Activated CD4-positive, alpha-beta T cell treated with anti-CD3 and anti-CD28 coated beads, Interleukin-2, amount 50 U/mL, for 48 hours (primary cell): ENCODE measurements at regions not wholly inside any gene's neighbourhood (a gene's known extent, or its start where the extent isn't known, plus 50 kb on each side); places are given as distances from the start of the nearest gene placed in this dataset.

Experiments
- DNase-seq, 2 experiments: peaks; one replicate each; pipeline ENCODE4 v3.0.0-alpha.2; 2020

DNA sequence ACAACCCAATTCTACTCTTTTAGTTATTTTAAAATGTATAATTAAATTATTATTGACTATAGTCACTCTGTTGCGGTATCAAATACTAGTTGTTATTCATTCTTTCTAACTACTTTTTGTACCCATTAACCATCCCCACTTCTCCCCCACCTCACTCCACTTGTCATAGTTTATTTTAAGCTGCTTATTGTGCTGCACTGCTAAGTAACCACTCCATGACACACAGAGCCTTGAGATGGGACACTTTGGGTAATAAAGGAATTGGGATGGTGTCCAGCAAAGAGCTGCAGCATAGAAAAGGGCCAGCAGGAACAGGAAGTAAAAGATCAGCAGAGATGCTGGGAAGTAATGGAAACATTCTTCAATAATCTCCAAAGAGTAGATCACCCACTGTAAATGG, 123.0 kb downstream of the RPS29 start:
- no peak for DNase-seq

DNA sequence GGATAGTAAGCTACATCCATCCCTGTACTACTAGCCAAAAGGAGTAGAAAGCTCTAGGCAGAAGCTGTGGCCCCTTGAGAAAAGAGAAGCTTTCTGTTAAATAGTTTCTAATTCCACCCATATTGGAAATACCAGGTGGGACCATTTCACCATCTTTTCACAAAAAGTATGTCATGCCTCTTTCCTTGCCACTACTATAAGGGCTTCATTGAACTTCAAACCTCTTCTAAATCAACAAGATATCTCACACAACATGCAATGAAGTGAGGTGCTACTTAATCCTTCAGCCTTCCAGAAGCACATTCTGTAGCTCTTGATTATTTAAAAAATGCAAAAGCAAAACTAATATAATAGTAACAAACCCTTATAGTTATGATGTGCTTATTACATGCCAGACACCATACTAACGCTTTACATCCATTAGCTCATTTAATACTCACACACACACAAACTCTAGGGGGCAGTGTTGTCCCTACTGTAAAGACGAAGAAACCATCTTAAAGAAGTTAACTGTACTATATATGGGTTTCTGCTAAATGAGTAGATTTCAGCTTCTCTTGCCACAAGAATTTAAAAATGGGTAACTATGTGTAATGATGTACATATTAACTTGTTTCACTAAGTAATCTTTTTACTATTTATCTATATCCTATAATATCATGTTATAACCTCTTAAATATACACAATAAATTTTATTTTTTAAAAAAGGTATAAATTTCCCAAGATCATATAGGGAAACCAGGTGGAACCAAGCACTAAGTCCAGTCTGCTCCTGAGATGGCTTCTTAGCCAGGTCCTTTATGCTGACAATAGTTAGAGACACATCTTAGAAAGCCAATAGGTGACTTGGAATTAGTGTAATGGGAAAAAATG, 124.4 kb downstream of the RPS29 start:
- peak; percentile 21 to 56 for DNase-seq

DNA sequence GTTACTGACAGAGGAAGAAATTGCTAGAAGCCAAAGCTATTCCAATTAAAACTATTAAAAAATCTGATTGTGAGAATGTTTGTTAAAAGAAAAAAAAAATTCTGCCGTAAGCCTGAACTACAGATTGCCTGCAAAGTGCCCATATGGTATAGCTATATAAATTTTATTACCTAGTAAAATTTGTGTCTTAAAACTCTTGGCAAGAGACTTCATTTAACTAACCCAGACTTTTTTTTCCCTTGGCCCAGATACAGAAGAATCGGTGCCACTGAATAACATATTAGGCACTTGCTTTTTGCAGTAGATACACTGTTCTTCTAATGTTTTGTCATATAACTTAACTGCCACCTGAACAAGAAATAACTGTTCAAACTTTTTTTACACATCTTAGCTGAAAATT, 125.5 kb downstream of the RPS29 start:
- DNase-seq = no peak

DNA sequence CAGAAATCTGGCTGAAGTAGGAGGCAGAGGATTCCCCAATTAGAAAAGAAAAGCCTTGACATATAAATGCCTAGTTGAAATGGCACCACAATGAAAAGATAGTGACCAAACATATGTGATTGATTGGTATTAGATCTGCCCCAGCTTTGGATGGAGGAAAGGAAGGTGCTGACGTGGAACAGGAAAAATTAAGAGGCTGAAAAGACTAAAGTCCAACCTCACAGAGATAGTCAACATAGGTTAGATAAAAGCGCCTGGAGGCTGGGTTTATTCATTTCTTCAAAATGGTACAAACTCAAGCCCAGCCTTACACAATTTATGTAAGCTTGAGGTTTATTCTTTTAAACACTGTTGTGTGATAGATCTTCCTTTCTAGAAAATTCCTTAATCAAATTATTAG, 129.6 kb downstream of the RPS29 start:
- DNase-seq = no peak

DNA sequence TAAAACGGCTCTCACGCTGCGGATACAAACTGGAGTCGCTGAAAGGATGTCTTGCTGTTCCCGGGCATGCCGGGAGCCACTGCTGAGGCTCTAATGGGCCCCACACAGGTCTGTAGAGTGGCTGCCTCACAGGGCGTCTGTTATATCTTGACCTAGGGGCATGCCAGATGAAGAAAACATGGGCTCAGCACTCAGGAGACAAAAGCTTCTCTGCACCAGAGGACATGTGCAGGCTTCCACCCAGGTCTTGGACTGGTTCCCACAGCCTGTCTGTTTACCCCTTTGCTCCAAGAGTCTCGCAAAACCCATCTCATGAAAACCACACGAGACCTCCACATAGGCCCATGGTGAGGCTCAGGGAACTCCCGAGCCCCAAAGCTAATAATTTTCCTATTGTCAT, 134.2 kb downstream of the RPS29 start:
- no peak for DNase-seq

- DNase-seq = no peak
Observed at GRCh38 chr14:49449749-49450148, 136.4 kb downstream of the RPS29 start.

DNA sequence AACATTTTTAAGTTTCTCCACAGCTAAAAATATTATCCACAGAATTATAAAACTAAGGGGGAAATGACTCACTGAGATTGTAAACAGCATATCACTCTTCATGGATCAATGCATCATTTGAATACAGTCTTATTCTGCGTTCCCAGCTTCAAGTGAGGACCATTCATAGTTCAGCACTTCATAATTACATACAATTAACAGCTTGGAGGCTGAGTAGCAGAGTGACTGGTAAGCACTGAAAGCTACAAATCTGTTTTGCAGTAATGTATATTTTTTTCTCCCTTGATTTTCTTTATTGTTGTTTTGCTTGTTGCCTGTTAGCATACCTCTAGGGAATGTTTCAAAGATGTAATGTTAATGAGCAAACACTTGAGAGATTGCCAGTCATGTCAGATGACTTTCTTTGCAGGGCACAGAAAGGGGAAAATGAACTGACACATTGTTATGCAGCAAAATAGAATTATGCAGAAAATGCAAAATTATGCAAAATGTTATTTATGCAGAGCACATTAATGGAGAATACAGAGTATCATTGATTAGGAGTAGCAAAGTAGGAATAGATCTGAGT, 138.6 kb downstream of the RPS29 start:
- DNase-seq = no peak

- no peak for DNase-seq
Observed at GRCh38 chr14:49446801-49447200, 139.4 kb downstream of the RPS29 start.

DNA sequence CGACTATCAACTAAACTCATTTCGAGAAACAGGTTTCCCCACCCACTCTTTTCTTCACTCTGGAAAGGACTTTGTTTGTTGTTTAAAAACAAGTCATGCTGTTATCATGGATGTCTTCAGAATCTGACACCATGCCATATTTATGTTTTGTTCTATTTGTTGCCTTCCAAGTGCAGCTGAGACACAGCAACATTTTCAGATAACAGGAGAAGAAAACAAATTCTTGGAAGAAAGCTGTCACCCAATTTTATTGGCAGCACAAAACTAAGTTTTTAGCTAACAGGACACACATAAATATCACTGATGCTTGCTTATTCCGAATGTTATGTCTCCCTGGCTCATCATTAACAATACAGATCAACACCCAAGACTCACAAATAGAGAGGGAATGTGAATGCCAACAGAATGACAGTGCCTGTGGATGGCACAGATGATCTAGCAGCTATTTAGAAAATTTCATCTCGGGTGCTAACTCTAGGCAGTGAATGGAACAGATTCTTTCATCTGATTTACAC, 147.9 kb downstream of the RPS29 start:
- DNase-seq = no peak

GRCh38 chr14:49428076-49428475, 158.1 kb downstream of the RPS29 start:
- no peak for DNase-seq

DNA sequence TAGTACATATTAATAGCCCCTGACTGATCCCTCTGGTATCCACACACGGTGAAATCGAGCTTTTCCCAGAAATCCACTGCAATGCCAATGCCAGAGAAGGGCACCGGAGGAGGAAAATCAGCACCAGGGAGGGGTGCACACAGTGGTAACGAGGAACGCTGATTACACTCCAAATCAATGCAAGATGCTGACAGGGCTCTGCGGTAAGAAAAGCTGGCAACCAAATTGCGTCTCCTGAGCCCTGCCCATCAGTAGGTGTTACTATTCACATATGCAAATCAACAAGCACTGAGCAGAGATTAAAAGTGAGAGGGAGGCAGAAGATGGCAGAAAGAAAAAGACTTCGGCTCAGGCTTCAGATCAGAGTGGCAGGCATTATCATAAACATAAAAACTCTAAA, 159.1 kb downstream of the RPS29 start:
- no peak for DNase-seq

DNA sequence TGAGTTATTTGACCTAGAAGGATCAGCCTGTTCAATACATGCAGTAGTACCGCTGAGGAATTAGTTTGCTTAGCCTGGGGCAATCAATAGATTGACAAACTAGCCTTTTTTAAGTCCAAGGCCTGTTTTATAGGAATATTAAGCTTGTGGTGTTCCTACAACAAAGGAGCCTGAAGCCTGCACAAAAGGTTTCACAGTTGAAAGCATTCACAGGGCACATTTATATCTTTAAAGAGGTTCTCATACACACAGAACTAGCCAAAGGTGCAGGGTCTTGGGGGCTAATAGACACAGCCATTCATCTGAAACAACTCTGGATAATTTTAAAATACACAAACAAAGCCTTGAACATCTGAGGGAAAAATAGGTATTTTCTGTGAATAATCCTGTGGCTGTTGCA, 160.3 kb downstream of the RPS29 start:
- DNase-seq = no peak

GRCh38 chr14:49424436-49425331, 161.5 kb downstream of the RPS29 start:
- DNase-seq = no peak

GRCh38 chr14:49420201-49420600, 166.0 kb downstream of the RPS29 start:
- peak; percentile 27 to 46 for DNase-seq

- no peak for DNase-seq
Observed at GRCh38 chr14:49418789-49419188, 167.4 kb downstream of the RPS29 start.

- DNase-seq = no peak
Observed at GRCh38 chr14:49417790-49418189, 168.4 kb downstream of the RPS29 start.

DNA sequence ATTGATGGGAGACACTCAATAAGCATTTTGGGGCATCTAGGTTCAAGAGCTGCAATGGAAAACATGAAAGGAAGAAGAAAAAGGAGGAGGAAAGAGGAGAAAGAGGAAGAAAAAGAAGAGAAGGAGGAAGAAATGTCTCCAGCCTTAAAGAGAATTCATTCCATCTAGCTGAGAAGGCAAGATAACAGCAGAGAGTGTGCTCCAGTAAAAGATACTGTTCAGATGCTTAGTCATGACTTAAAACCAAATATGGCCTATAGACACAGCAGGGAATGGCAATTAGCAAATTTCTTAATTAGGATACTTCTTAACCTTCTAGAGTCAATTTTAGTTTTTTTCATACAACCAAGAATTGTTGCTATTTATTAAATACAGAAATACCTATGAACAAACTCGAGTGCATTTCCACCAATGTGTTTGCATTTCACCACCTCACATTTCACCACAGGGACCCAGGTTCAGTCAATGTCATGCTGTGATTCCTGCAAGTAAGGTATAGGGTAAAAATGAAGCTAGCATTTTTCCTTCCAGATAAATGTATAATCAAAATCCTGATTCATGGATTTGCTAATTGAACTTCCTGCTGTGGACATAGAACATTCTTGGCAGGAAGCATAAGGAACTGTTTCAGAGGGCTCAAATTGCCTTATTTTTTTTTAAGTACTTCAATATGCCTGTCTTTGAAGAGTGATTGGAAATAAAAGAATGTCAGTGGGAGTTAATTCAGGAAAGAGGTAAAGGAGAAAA, 177.8 kb downstream of the RPS29 start:
- DNase-seq = no peak

GRCh38 chr14:49405291-49405690, 180.9 kb downstream of the RPS29 start:
- DNase-seq = no peak

- no peak for DNase-seq
Observed at GRCh38 chr14:49401373-49401772, 184.8 kb downstream of the RPS29 start.

GRCh38 chr14:49396801-49397200, 189.4 kb downstream of the RPS29 start:
- no peak for DNase-seq

DNA sequence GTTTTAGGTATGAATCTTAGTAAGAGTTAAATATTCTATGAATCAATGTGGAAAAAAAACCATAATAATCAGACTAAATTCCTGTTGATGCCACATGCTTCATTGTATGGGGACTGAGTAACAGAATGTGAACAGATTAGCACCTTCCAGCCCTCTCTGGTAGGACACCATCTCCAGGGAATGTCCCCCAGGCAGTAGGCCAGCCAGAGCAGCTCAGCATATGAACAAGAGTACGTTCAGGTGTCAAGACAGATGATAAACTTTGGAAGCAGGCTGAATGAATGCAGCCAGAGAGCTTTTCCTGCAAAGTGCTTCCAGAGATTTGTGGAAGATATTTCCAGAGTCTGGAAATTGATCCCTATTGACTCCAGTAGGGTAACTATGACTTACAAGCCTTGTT, 204.4 kb downstream of the RPS29 start:
- DNase-seq = no peak

- no peak for DNase-seq
Observed at GRCh38 chr14:49367696-49368095, 218.5 kb downstream of the RPS29 start.

DNA sequence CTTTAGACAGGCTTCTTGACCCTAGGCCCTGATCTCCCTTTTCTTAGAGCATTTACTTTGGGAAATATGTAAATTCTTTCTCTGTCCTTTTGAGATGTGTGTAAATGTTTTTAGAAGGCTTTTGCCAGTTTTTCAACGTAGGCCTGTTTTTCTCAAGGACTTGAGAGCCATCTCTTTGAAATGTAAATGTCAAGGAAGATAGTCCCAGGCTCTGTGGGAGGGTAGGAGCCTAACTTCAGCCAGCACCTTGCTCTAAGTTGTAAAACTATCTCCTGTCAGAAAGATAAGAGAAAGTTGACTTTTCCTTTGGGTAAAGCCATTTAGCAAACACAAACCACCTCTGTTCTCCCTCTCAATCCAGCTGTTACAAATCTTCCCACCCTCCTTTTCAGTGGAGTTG, 219.8 kb downstream of the RPS29 start:
- no peak for DNase-seq
